Esophagus muscularis mucosa (tissue), 3 donors: ENCODE measurements at regions not wholly inside any gene's neighbourhood (a gene's known extent, or its start where the extent isn't known, plus 50 kb on each side); places are given as distances from the start of the nearest gene placed in this dataset.

ENCODE experiments used
- CTCF ChIP-seq, 3 experiments: fragments of 200-600 bp in 2 of 3; fragments of 450-650 bp in 1 of 3; sonication (generic) in 2 of 3; IDR thresholded peaks; one replicate each; pipeline ENCODE4 v1.5.1; 2017 to 2019; ENCODE audit warnings: antibody characterized with exemption in 3 of 3, mild to moderate bottlenecking in 2 of 3, moderate library complexity in 1 of 3
- POLR2A ChIP-seq: fragments of 450-650 bp; IDR thresholded peaks from one replicate; pipeline ENCODE4 v1.6.1; 2017; ENCODE audit warnings: antibody characterized with exemption, moderate library complexity, mild to moderate bottlenecking, low read depth

- TF ChIP-seq POLR2A, result no peak
- TF ChIP-seq CTCF (IDR thresholded peaks at IDR 0.05), result no peak
Observed at GRCh38 chr6:859936-860335, 167.0 kb upstream of the EXOC2 start.
